ENCODE measurements at regions not wholly inside any gene's neighbourhood (a gene's known extent, or its start where the extent isn't known, plus 50 kb on each side); places are given as distances from the start of the nearest gene placed in this dataset.
A peak's percentile ranks its signal among the peaks of the same experiment; 100 is the strongest.

DNA sequence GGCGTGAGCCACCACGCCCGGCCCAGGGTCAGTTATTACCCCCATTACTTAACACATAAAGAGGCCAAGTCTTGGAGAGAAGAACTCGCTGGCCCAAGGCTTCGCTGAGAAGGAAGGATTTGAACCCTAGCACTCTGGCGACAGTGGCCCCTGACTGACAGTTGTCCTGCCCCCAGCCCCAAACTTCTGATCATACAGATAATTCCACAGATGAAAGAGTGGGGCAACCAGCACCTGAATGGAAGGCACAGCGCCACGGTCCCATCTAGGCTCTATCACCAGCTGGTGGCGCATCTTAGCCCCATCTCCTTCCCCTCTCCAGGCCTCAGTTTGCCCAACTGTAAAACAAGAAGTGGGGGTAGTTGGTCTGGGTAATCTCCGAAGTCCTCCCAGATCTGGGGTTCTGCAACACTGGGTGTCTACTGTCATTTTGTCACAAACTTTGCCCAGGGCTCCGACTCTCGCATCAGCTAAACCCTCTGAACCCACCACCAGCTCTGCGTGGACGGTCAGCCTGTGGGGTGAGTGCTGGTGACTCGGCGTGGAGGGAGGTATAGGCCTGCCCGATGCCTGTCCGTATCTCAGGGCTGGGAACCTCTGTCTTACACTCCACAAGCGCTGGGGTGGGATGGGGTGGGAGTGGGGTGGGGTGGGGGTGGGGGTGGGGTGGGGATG is 209.3 kb downstream of the C9orf50 start:
- no peak for DNase-seq

DNA sequence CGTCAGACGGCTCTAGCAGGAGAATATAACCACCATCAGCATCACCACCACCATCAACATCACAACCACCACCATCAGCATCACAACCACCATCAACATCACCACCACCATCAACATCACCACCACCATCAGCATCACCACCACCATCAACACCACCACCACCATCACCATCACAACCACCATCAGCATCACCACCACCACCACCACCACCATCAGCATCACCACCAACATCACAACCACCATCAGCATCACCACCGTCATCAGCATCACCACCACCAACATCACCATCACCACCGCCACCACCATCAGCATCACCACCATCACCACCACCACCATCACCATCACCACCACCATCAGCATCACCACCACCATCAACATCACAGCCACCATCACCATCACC is 210.7 kb downstream of the C9orf50 start:
- no peak for DNase-seq

DNA sequence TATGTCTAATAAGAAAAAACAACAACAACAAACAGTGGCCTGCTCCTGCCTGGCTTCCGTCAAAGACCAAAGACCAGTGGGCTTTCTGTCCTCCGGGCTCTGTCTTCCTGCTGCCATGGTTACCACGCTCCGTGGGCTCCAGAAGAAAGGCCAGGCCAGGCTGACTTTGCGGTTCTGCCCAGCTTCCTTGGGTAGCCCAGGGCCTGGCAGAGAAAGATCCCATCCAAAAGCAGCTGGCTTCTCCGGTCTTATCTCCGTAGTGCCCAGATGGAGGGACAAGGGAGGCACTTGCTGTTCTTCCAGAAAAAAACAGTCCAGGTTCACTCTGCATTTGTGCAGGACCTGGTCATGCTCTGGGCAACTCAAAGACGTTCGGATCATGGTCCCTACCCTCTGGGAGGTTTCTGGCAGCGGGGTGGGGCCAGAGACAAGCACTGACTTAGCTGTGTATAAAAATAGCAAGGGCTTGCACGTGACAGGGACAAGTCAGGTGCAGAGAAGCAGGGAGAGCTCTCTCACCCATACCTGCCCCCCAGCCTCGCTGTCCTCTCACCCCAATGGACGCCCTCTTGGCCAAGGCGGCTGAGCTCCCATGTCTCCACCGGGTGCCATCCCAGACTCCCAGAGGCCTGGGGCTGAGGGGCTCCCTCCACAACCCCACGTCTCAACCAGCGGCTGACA is 212.2 kb downstream of the C9orf50 start:
- no peak for DNase-seq

DNA sequence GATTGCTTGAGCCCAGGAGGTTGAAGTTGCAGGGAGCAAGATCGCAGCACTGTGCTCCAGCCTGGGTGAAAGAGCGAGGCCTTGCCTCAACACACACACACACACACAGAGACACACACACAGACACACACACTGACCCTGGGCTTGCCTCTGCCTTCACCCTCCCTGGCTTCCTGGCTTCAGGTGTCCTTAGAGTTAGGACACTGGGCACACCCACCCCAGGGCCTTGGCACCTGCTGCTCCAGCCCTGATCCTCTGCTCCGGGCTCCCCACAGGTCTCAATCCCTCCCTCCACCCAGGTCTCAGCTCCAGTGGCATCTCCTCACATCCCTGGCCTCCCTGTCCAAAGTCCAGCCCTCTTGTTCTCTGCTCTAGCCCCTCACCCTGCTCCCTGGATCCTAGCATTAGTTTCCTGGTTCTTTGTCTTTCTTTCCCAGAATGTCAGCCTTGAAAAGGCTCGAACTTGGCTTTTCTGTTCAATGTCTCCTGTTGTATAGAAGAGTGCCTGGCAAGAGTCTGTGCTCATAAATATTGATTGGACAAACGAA is 212.9 kb downstream of the C9orf50 start:
- no peak for DNase-seq

DNA sequence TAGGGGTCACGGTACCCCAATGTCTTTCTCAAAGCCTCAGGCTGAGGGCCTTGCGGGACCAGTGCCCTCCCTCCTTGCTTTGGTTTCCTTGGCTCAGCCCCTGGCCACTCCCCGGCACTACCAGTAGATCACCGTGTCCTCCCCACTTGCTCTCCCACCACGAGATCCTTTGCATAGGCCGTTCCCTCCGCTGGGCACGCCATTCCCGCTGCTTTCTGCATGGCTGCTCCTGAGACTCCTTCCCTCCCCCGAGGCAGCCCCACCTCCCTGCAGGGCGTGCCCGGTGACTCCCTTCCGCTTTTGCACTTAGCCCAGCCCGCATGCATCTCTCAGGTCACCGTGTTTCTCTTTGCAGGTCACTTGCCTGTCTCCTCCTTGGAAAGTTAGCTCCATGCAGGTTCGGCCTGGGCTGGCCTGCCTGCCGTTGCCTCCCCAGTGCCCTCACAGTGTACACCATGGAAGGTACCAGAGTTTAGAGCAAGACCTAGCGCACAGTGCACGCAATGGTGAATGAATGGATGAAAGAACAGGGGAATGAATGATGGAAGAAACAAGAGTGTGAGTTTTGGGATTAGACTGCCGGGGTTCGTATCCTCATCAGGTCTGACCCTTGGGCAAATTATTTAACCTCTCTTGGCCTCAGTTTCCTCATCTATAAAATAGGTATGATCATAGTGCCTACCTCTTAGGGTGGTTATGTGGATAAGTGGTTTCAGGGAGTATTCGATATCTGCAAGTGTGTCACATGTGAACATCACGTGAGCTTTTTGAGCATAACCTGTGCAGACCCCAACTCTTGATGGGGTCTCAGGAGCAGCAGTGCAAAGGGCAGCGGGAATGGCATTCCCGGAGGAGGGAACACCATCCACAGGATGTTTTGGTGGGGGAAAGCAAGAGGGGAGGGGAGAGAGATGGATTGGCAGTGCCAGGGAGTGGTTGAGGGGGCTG is 214.3 kb downstream of the C9orf50 start:
- DNase-seq, result peak in 1 of 3 donors; percentile 46

DNA sequence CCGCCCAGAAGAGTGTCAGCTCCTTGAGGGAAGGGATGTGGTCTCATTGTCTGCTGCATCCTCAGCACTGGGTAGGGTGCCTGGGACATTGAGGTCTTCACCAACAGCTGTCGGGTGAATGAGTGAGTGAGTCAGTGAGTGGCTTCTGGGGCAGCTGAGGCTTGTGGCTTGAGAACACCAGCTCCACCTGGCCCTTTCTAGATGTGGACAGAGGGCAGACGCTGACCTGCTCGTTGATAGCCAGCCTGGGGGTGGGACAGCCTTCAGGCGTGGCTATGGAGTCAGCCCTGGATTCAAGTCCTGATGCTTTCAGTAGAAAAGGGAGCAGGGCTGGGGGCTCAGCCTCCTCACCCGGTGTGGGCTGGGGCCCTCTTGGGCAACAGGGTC is 215.1 kb downstream of the C9orf50 start:
- no peak for DNase-seq

DNA sequence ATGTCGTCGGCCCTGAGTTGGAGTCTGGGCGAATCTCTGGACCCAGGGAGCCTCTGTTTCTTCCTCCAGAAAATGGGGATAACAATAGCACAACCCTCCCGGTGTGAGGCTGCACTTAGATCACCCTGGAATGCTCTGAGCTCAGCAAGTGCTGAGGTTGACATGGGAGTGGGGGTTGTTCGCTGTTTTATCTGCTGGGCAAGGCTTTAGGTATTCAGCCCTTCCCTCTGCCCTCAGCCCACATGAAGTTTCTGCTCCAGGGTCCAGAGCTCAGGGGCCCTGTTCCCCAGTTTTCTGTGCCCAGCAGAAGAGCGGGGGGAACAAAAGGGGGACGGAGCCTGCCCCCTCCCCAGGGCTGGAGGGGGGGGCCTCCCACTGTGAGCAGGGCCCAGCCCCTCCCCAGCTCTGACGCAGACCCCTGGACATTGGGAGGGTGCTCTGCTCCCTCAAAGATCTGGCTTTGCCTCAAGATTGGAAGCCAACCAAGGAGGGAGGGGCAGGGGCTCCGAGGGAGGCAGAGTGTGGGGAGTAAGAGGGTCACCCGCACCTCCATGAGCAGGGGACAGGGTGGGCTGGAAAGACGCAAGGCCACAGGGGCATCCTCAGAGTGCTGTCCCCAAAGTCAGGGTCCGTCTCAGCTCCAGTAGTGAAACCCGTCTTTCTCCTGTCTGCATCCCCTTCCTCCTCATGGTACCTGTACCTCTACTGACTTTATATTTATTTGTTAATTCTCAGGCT is 215.6 kb downstream of the C9orf50 start:
- no peak for DNase-seq

DNA sequence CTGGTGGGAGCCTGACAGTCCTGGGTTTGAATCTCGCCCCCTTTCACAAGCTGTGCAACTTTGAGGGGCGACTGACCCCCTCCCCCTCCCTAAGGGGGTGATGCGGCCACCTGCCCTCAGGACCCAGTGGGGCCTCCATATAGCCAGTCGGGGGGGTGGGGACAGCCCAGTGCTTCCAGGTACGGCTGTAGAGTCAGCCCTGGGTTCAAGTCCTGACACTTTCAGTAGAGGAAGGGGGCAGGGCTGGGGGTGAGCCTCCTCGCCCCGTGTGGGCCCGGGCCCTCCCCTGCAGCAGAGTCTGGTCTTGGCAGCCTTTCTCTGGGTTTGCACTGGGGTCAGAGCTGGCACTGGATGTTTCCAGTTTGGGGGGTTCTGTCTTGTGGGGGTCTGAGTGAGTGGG is 216.3 kb downstream of the C9orf50 start:
- no peak for DNase-seq

DNA sequence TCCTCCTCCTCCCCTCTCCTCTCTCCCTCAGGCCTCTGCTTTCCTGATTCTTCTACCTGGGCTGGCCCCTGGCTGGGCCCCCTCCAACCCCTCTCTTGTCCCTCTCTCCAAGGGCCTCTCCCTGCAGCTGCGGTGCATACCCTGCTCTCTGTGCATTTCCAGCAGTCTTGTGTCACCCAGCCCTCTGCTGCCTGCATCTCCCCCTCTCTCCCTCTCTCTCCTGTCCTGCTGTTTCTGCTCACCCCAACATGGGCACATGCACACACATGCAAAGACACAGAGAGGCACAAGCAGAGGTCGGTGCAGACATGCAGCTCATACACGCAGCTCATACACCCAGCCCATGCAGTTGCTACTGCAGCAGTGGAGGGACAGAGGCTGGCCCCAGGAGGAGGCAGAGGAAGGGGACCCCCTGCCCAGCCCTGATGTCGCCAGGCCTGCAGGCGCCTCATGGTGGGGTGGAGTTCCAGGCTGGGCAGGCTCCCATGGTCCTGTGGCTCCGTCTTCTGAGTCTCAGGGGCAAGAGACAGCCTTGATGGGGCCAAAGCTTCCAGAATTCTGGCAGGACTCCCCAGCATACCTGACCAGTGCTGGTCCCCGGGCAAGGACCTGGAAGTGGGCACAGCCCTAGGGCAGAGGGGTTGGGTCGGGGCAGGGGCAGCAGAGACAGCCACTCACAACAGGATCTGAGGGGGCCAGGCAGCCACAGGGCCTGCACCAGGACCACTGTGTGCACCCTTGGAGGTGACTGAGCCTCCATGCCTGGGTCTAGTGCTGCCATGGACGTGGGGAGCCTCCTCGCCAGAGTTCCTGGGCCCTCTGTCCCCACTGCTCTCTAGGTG is 216.9 kb downstream of the C9orf50 start:
- DNase-seq, result no peak

DNA sequence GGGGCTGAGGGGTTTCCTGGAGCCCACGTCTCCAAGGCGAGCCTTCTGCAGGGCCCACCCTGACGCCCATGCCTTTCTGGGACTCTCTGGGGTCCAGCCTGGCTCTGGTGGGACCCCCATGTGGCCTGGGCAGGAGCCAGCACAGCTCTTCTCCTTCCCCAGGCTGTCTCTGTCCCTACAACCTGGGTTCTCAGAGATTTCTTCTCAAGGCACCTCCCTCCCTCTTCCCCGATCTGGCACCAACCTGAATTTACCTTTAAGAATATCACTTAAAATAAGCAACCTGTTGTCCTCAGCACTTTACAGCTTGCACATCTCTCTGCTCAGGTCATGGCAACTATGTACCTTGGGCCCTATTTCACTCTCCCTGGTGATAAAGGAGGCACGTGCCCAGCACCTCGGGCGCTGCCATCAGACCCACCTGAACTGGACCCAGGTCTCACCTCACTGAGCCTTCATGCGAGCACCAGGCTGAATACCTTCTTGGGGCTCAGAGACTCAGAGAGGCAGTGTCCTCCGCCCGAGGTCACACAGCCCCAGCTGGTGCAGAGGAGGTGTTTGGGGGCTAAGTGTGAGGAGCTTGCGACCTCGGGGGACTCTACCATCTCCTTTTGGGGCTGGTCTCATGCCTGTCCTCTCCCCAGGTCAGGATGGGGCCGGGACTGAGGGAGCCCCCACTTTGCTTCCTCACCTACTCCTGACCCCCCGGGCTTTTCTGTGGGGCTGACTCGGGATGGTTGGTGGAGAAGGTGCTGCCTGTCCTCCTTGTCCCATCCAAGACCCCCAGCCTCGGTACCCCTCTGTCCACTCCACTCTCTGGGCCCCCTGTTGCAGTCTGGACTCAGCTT is 217.7 kb downstream of the C9orf50 start:
- no peak for DNase-seq

DNA sequence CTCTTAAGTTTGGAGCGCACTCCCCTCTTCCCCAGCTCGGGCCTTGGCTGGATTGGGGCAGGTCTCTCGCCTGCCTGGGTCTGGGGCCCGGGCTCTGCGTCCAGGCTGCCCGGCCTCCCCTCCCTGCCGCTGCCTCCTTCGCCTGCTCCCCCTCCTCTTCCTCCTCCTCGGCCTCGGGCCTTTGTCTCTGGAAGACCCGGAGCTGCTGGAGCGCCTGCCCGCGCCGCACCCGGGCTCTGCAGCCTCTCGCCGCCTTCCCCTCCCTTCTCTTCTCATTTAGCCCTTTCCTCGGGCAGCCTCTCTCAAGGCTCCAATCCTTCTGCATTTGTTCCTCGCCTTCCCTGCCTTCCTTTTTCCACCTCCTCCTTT is 218.5 kb downstream of the C9orf50 start:
- DNase-seq, result no peak

DNA sequence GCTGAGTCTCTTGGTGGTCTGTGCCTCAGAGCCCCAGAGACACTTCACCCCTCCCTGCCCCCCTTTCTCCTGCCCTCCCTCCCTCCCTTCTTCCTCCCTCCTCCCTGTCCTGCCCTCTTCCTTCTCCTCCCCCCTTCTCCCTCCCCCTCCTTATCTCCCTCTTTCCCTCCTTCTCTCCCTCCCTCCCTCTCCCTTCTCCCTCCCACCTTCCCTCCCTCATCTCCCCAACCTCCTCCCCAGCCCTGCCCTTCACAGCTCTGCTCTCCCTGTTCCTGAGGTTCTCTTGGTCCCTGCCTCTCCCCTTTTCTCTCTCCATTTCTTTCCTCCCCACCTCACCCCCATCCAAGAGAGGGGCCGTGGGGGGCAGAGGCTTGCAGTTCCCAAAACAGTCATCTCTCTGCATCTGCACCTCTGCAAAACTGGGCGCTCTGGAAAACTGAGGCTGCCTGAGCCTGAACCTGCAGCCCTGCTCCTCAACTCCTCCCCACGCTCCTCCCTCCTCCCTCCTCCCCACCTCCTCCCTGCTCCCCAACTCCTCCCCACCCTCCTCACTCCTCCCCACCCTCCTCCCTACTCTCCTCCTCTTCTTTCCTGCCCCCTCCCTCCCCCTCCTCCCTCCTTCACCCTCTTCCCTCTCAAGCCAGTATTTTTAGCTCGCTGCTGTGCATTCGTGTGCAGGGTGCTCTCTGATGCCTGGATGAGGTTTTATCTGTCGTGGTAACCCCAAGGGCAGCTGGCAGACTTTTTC is 219.1 kb downstream of the C9orf50 start:
- DNase-seq, result no peak

DNA sequence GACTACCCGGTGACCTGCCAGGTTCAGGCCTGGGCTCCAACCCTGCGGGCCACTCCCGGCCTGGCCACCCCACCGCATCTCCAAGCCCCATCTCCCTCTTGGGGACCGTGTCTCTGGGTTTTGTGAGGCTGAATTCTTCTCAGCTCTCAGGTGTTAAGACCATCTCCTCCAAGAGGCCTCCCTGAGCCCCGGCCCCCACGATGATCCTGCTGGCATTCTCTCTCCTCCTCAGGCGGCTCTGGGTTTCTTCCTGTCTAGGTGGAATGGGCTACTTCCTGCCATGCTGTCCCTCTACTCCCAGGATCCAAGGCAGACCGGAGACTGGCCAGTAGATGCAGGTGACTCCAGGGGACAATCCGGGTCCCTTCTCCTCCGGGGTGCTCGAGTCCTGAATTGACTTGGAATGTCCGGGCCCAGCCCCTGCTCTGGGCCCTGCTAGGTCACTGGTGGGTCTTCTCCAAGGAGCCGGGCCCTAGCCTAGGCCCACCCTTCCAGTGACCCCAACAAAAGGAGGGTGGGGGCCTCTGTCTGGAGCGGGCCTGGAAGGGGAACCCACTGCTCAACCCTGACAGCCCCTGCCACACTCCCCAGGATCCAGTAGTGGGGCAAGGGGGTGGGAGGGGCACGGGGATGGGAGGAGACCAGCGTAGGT is 219.8 kb downstream of the C9orf50 start:
- no peak for DNase-seq

DNA sequence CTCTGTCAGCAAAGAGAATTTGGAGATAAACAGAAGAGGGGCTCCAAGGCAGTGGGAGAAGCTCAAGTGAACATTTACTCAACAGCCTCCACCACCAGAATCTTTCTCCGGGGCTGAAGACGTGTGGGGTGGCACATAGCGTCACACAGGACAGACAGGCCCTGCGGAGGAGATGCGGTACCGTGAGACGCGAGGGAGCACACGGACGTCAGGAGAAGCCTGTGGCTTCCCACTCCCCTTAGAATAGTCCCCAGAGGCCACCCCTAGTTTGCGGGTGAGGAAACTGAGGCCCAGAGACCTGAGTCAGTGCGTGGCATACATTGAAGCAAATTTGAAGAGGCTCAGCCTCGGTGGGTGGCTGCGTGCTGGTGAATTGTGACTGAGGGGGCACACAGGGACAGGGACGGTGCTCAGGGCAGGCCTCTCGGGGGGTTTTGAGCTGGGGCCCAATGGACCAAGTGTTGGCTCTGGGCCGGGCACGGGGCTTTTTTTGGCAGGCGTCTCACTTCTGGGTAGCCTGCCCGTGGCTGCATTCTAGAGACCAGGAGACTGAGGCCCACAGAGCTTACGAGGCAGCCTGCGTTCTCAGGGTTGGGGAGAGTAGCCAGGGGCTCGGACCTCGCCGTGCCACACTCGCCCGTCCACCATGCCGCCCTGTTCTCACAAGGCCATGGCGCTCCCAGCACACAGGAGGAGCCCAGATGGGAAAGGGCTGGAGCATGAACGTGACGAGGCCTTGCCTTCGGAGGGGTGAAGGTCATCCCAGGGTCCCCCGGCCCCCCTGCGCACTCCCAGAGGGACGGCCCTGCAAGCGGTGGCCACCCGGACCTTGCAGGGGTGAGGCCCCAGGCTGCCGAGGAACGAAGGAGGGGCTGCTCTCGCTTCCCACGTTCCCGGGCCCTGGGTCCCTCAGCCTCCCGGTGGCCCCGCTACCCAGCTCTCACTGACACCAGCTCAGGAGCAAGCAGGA is 220.6 kb downstream of the C9orf50 start:
- DNase-seq, result no peak

DNA sequence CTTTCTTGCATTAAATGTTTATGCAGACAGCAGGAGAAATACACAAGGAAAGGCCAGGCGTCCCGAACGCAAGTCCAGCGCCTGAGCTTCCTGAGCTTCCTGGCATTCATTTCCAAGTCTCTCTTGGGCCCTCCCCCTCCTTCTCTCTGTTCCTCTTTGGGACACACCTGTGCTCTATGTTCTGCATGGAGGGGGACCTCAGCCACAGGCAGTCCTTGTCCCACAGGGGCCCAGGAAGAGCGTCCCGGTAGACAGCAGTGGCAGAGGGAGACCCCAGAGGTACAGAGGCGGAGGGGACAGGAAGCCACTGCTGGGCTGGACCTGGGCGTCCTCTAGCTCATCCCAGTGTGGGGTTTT is 221.3 kb downstream of the C9orf50 start:
- DNase-seq, result no peak

DNA sequence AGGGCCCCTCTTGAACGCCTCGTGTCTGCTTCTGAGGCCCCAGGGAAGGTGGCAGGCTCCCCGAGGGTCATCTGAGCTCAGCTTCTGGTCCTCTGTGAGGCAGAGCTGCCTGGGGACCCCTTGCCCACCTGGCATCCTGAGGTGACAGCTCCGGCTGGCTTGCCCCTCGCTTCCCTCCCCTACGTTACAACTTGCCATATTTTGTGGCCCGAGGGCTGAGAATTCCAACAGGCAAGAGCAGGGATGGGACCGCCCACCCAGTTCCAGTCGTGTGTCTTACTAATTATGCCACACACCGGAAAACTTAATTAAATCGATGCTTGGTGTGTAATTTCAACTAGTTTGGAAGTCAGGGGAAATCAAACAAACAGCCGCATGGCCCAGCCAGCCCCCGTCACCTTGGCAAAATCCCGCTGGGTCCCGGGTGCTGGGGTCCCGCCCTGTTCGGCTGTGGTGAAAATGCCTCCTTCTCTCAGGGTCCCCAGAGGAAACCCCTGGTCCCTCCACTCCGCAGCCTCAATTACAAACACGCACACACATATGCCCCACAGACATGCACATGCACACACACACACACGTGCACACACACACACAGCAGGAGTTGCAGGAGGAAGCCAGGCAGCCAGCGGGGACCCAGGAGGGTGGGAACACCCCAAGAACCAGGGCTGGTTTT is 221.0 kb upstream of the IER5L start:
- no peak for DNase-seq

DNA sequence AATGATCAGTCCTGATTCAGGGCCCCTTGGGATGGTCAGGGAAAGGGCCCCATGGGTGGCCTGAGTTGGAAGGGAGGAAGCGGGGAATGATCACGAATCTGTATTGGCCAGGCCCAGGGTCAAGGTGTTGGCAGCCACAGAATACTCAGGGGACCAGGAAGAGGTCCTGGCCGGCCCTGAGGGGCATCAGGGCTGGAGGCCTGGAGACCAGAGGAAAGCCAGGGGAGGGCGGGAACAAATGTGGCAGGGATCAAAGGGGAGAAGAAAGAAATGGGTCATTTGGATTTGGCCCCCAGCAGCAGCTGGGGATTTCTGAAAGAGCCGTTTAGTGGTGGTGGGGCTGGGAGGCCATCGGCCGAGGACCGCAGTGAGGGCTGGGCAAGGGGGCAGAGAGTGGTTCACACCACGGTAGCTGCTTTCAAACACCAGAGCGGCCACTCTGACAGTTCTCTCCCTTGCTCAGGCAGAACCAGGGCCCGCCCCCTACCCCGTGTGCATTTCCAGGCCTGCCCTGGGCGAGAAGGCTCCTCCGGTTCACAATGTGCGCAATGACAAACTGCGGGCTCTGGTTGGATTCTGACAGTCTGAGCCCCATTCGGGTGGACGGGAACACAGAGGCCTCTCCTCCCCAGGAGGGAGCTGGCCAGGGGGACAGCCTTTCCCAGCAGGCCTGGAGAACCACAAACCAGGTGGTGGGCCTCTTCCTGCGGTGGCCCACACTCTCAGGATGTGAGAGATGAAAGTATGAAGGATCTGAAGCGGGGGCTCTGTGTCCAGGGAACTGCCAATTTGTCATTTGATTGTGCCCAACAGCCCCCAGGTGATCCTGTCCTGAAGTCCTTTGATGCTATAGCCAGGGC is 220.3 kb upstream of the IER5L start:
- no peak for DNase-seq
